ENCODE measurements at regions not wholly inside any gene's neighbourhood (a gene's known extent, or its start where the extent isn't known, plus 50 kb on each side); places are given as distances from the start of the nearest gene placed in this dataset.

GRCh38 chr3:22988566-22988965 is 214.6 kb upstream of the UBE2E2 start:
- no peak for ATAC-seq
- H3K4me1 ChIP-seq (ENCODE audit: low read depth), result no peaks in the 10 kb centered on the region
- peaks cover 6% of the 10 kb centered on the region for H3K9me3 ChIP-seq
- H3K4me3 ChIP-seq, result no peak overlapping the region
- intact Hi-C loops (cut with DNase I, micrococcal nuclease), result no loop called here
- no peaks in the 10 kb centered on the region for H3K36me3 ChIP-seq (ENCODE audit: low read depth)
- DNase-seq, result no peak
- TF ChIP-seq CTCF (IDR thresholded peaks at IDR 0.05), result no peak

GRCh38 chr3:22989716-22990115 is 213.4 kb upstream of the UBE2E2 start:
- DNase-seq (no peak), ATAC-seq (no peak)
- intact Hi-C loops (cut with DNase I, micrococcal nuclease), result no loop called here
- peaks cover 6% of the 10 kb centered on the region for H3K9me3 ChIP-seq
- TF ChIP-seq CTCF (IDR thresholded peaks at IDR 0.05), result no peak
- no peak overlapping the region for H3K4me3 ChIP-seq
- H3K36me3 ChIP-seq (ENCODE audit: low read depth), result no peaks in the 10 kb centered on the region
- H3K4me1 ChIP-seq (ENCODE audit: low read depth), result no peaks in the 10 kb centered on the region

GRCh38 chr3:22990291-22991200 is 212.6 kb upstream of the UBE2E2 start:
- Histone ChIP-seq H3K36me3 (ENCODE audit: low read depth) (no peaks in the 10 kb centered on the region), H3K4me1 (ENCODE audit: low read depth) (no peaks in the 10 kb centered on the region), H3K4me3 (no peak overlapping the region), H3K9me3 (peaks cover 3% of the 10 kb centered on the region)
- no peak for TF ChIP-seq CTCF (IDR thresholded peaks at IDR 0.05)
- ATAC-seq, result no peak
- DNase-seq, result peak in 1 of 3 donors; percentile 42
- intact Hi-C loops (cut with DNase I, micrococcal nuclease), result no loop called here

GRCh38 chr3:22994781-22995180 is 208.3 kb upstream of the UBE2E2 start:
- H3K9me3 ChIP-seq, result no peaks in the 10 kb centered on the region
- H3K4me1 ChIP-seq (ENCODE audit: low read depth), result no peaks in the 10 kb centered on the region
- intact Hi-C loops (cut with DNase I, micrococcal nuclease), result no loop called here
- ATAC-seq, result no peak
- no peak overlapping the region for H3K4me3 ChIP-seq
- DNase-seq, result no peak
- no peaks in the 10 kb centered on the region for H3K36me3 ChIP-seq (ENCODE audit: low read depth)
- no peak for TF ChIP-seq CTCF (IDR thresholded peaks at IDR 0.05)

GRCh38 chr3:22996920-22997571 is 206.1 kb upstream of the UBE2E2 start:
- Histone ChIP-seq H3K9me3 (no peaks in the 10 kb centered on the region), H3K4me1 (ENCODE audit: low read depth) (no peaks in the 10 kb centered on the region), H3K4me3 (no peak overlapping the region), H3K36me3 (ENCODE audit: low read depth) (no peaks in the 10 kb centered on the region)
- intact Hi-C loops (cut with DNase I, micrococcal nuclease), result no loop called here
- ATAC-seq, result no peak
- TF ChIP-seq CTCF (IDR thresholded peaks at IDR 0.05), result no peak
- DNase-seq, result no peak

Measured in mucosa of descending colon (tissue), 3 donors.